ENCODE measurements at regions not wholly inside any gene's neighbourhood (a gene's known extent, or its start where the extent isn't known, plus 50 kb on each side); places are given as distances from the start of the nearest gene placed in this dataset.

GRCh38 chr13:34523406-34523805 lies 418.7 kb upstream of the NBEA start:
- no peaks in the 10 kb centered on the region for H3K36me3 ChIP-seq (ENCODE audit: control insufficient read depth, insufficient read depth, low read length)
- no peaks in the 10 kb centered on the region for H3K9me3 ChIP-seq (ENCODE audit: control insufficient read depth, insufficient read depth, low read length)
- H3K4me1 ChIP-seq (ENCODE audit: control insufficient read depth, insufficient read depth, low read length) = no peaks in the 10 kb centered on the region
- H3K4me3 ChIP-seq (ENCODE audit: low read depth, low read length) = no peak overlapping the region
- H3K27me3 ChIP-seq (ENCODE audit: control insufficient read depth, insufficient read depth, low read length) = no peaks in the 10 kb centered on the region
- no peak overlapping the region for H3K9ac ChIP-seq (ENCODE audit: low read depth, low read length)

GRCh38 chr13:34533941-34534340 lies 408.1 kb upstream of the NBEA start:
- Histone ChIP-seq H3K4me1 (ENCODE audit: control insufficient read depth, insufficient read depth, low read length) (no peaks in the 10 kb centered on the region), H3K9ac (ENCODE audit: low read depth, low read length) (no peak overlapping the region), H3K4me3 (ENCODE audit: low read depth, low read length) (no peak overlapping the region), H3K27me3 (ENCODE audit: control insufficient read depth, insufficient read depth, low read length) (no peaks in the 10 kb centered on the region), H3K9me3 (ENCODE audit: control insufficient read depth, insufficient read depth, low read length) (no peaks in the 10 kb centered on the region), H3K36me3 (ENCODE audit: control insufficient read depth, insufficient read depth, low read length) (no peaks in the 10 kb centered on the region)

GRCh38 chr13:34542321-34542720 lies 399.7 kb upstream of the NBEA start:
- Histone ChIP-seq H3K9me3 (ENCODE audit: control insufficient read depth, insufficient read depth, low read length) (no peaks in the 10 kb centered on the region), H3K27me3 (ENCODE audit: control insufficient read depth, insufficient read depth, low read length) (no peaks in the 10 kb centered on the region), H3K4me3 (ENCODE audit: low read depth, low read length) (no peak overlapping the region), H3K4me1 (ENCODE audit: control insufficient read depth, insufficient read depth, low read length) (no peaks in the 10 kb centered on the region), H3K9ac (ENCODE audit: low read depth, low read length) (no peak overlapping the region), H3K36me3 (ENCODE audit: control insufficient read depth, insufficient read depth, low read length) (no peaks in the 10 kb centered on the region)

- no peak overlapping the region for H3K4me3 ChIP-seq (ENCODE audit: low read depth, low read length)
- no peaks in the 10 kb centered on the region for H3K27me3 ChIP-seq (ENCODE audit: control insufficient read depth, insufficient read depth, low read length)
- H3K4me1 ChIP-seq (ENCODE audit: control insufficient read depth, insufficient read depth, low read length) = no peaks in the 10 kb centered on the region
- no peak overlapping the region for H3K9ac ChIP-seq (ENCODE audit: low read depth, low read length)
- no peaks in the 10 kb centered on the region for H3K9me3 ChIP-seq (ENCODE audit: control insufficient read depth, insufficient read depth, low read length)
- H3K36me3 ChIP-seq (ENCODE audit: control insufficient read depth, insufficient read depth, low read length) = no peaks in the 10 kb centered on the region
Measured at GRCh38 chr13:34543836-34544235, 398.2 kb upstream of the NBEA start.

- no peaks in the 10 kb centered on the region for H3K9me3 ChIP-seq (ENCODE audit: control insufficient read depth, insufficient read depth, low read length)
- H3K36me3 ChIP-seq (ENCODE audit: control insufficient read depth, insufficient read depth, low read length) = no peaks in the 10 kb centered on the region
- no peaks in the 10 kb centered on the region for H3K27me3 ChIP-seq (ENCODE audit: control insufficient read depth, insufficient read depth, low read length)
- H3K4me1 ChIP-seq (ENCODE audit: control insufficient read depth, insufficient read depth, low read length) = no peaks in the 10 kb centered on the region
- H3K4me3 ChIP-seq (ENCODE audit: low read depth, low read length) = no peak overlapping the region
- H3K9ac ChIP-seq (ENCODE audit: low read depth, low read length) = no peak overlapping the region
Measured at GRCh38 chr13:34545461-34545860, 396.6 kb upstream of the NBEA start.

- Histone ChIP-seq H3K27me3 (ENCODE audit: control insufficient read depth, insufficient read depth, low read length) (no peaks in the 10 kb centered on the region), H3K4me1 (ENCODE audit: control insufficient read depth, insufficient read depth, low read length) (no peaks in the 10 kb centered on the region), H3K9me3 (ENCODE audit: control insufficient read depth, insufficient read depth, low read length) (no peaks in the 10 kb centered on the region), H3K9ac (ENCODE audit: low read depth, low read length) (no peak overlapping the region), H3K36me3 (ENCODE audit: control insufficient read depth, insufficient read depth, low read length) (no peaks in the 10 kb centered on the region), H3K4me3 (ENCODE audit: low read depth, low read length) (no peak overlapping the region)
Measured at GRCh38 chr13:34546344-34547250, 395.5 kb upstream of the NBEA start.

GRCh38 chr13:34547929-34548328 lies 394.1 kb upstream of the NBEA start:
- Histone ChIP-seq H3K4me1 (ENCODE audit: control insufficient read depth, insufficient read depth, low read length) (no peaks in the 10 kb centered on the region), H3K36me3 (ENCODE audit: control insufficient read depth, insufficient read depth, low read length) (no peaks in the 10 kb centered on the region), H3K27me3 (ENCODE audit: control insufficient read depth, insufficient read depth, low read length) (no peaks in the 10 kb centered on the region), H3K9me3 (ENCODE audit: control insufficient read depth, insufficient read depth, low read length) (no peaks in the 10 kb centered on the region), H3K9ac (ENCODE audit: low read depth, low read length) (no peak overlapping the region), H3K4me3 (ENCODE audit: low read depth, low read length) (no peak overlapping the region)

- no peaks in the 10 kb centered on the region for H3K9me3 ChIP-seq (ENCODE audit: control insufficient read depth, insufficient read depth, low read length)
- H3K9ac ChIP-seq (ENCODE audit: low read depth, low read length) = no peak overlapping the region
- no peaks in the 10 kb centered on the region for H3K36me3 ChIP-seq (ENCODE audit: control insufficient read depth, insufficient read depth, low read length)
- H3K4me3 ChIP-seq (ENCODE audit: low read depth, low read length) = no peak overlapping the region
- no peaks in the 10 kb centered on the region for H3K27me3 ChIP-seq (ENCODE audit: control insufficient read depth, insufficient read depth, low read length)
- H3K4me1 ChIP-seq (ENCODE audit: control insufficient read depth, insufficient read depth, low read length) = no peaks in the 10 kb centered on the region
Measured at GRCh38 chr13:34553376-34553775, 388.7 kb upstream of the NBEA start.

- no peaks in the 10 kb centered on the region for H3K4me1 ChIP-seq (ENCODE audit: control insufficient read depth, insufficient read depth, low read length)
- H3K4me3 ChIP-seq (ENCODE audit: low read depth, low read length) = no peak overlapping the region
- no peaks in the 10 kb centered on the region for H3K9me3 ChIP-seq (ENCODE audit: control insufficient read depth, insufficient read depth, low read length)
- H3K9ac ChIP-seq (ENCODE audit: low read depth, low read length) = no peak overlapping the region
- no peaks in the 10 kb centered on the region for H3K27me3 ChIP-seq (ENCODE audit: control insufficient read depth, insufficient read depth, low read length)
- no peaks in the 10 kb centered on the region for H3K36me3 ChIP-seq (ENCODE audit: control insufficient read depth, insufficient read depth, low read length)
Measured at GRCh38 chr13:34555988-34556387, 386.1 kb upstream of the NBEA start.

GRCh38 chr13:34561033-34561432 lies 381.0 kb upstream of the NBEA start:
- Histone ChIP-seq H3K27me3 (ENCODE audit: control insufficient read depth, insufficient read depth, low read length) (no peaks in the 10 kb centered on the region), H3K9ac (ENCODE audit: low read depth, low read length) (no peak overlapping the region), H3K4me1 (ENCODE audit: control insufficient read depth, insufficient read depth, low read length) (no peaks in the 10 kb centered on the region), H3K36me3 (ENCODE audit: control insufficient read depth, insufficient read depth, low read length) (no peaks in the 10 kb centered on the region), H3K9me3 (ENCODE audit: control insufficient read depth, insufficient read depth, low read length) (no peaks in the 10 kb centered on the region), H3K4me3 (ENCODE audit: low read depth, low read length) (no peak overlapping the region)

GRCh38 chr13:34567597-34567996 lies 374.5 kb upstream of the NBEA start:
- H3K27me3 ChIP-seq (ENCODE audit: control insufficient read depth, insufficient read depth, low read length) = no peaks in the 10 kb centered on the region
- H3K36me3 ChIP-seq (ENCODE audit: control insufficient read depth, insufficient read depth, low read length) = no peaks in the 10 kb centered on the region
- H3K4me1 ChIP-seq (ENCODE audit: control insufficient read depth, insufficient read depth, low read length) = no peaks in the 10 kb centered on the region
- no peaks in the 10 kb centered on the region for H3K9me3 ChIP-seq (ENCODE audit: control insufficient read depth, insufficient read depth, low read length)
- no peak overlapping the region for H3K4me3 ChIP-seq (ENCODE audit: low read depth, low read length)
- H3K9ac ChIP-seq (ENCODE audit: low read depth, low read length) = no peak overlapping the region

GRCh38 chr13:34570698-34571353 lies 371.2 kb upstream of the NBEA start:
- H3K9ac ChIP-seq (ENCODE audit: low read depth, low read length) = no peak overlapping the region
- no peak overlapping the region for H3K4me3 ChIP-seq (ENCODE audit: low read depth, low read length)
- no peaks in the 10 kb centered on the region for H3K36me3 ChIP-seq (ENCODE audit: control insufficient read depth, insufficient read depth, low read length)
- H3K4me1 ChIP-seq (ENCODE audit: control insufficient read depth, insufficient read depth, low read length) = no peaks in the 10 kb centered on the region
- no peaks in the 10 kb centered on the region for H3K9me3 ChIP-seq (ENCODE audit: control insufficient read depth, insufficient read depth, low read length)
- no peaks in the 10 kb centered on the region for H3K27me3 ChIP-seq (ENCODE audit: control insufficient read depth, insufficient read depth, low read length)
